ENCODE measurements at regions not wholly inside any gene's neighbourhood (a gene's known extent, or its start where the extent isn't known, plus 50 kb on each side); places are given as distances from the start of the nearest gene placed in this dataset.

- no peak for TF ChIP-seq CTCF (conservative IDR thresholded peaks at IDR 0.05)
- H2AFZ ChIP-seq (ENCODE audit: low read length), result no peak overlapping the region
- peaks cover 0 to 3% of the 10 kb centered on the region in 2 experiments; a peak in 1 of 4 replicates for H3K4me1 Mint-ChIP-seq
- no peak overlapping the region for H3K9ac ChIP-seq (ENCODE audit: extremely low read depth, insufficient read length, low read length)
- no peak overlapping the region for H3K4me2 ChIP-seq (ENCODE audit: insufficient read depth, insufficient read length, low read length)
- H3K18ac ChIP-seq (ENCODE audit: insufficient read length, low read depth, low read length), result no peak overlapping the region
- no peak overlapping the region for H4K8ac ChIP-seq (replicated peaks; ENCODE audit: insufficient read length, low read depth, low read length)
- H3K79me1 ChIP-seq (ENCODE audit: insufficient read depth, low read depth, low read length, poor library complexity, severe bottlenecking), result no peaks in the 10 kb centered on the region
- no peak overlapping the region for H3K4ac ChIP-seq (ENCODE audit: low read depth, low read length)
- no peak overlapping the region for H2BK15ac ChIP-seq (ENCODE audit: low read depth, low read length)
- H3K4me3 Mint-ChIP-seq, result no peak overlapping the region
- no peak overlapping the region for H2BK20ac ChIP-seq (ENCODE audit: low read depth, low read length, poor library complexity, severe bottlenecking)
- no peak overlapping the region for H3K27ac Mint-ChIP-seq
- no peak overlapping the region for H4K5ac ChIP-seq (ENCODE audit: insufficient read length, low read depth, low read length)
- H2AK5ac ChIP-seq (ENCODE audit: insufficient read length, low read length), result no peak overlapping the region
- H2BK12ac ChIP-seq (ENCODE audit: insufficient read length, low read depth, low read length), result no peak overlapping the region
- no peaks in the 10 kb centered on the region; a peak in 1 of 5 replicates for H3K9me3 Mint-ChIP-seq
- H2BK120ac ChIP-seq (ENCODE audit: low read depth, low read length, poor library complexity, severe bottlenecking), result no peak overlapping the region
- no peaks in the 10 kb centered on the region for H3K23me2 ChIP-seq (ENCODE audit: insufficient read length, low read depth, low read length, poor library complexity, severe bottlenecking)
- no peak overlapping the region for H3K14ac ChIP-seq (ENCODE audit: insufficient read depth, low read length)
- no peaks in the 10 kb centered on the region for H3K9me3 ChIP-seq (ENCODE audit: control insufficient read depth, low read depth, low read length)
- H3K36me3 Mint-ChIP-seq (ENCODE audit: insufficient read depth in 1 of 3, low read depth in 3 of 3), result no peaks in the 10 kb centered on the region
- no peaks in the 10 kb centered on the region for H3K4me1 ChIP-seq (ENCODE audit: insufficient read depth, low read length)
- no peak overlapping the region for H2BK5ac ChIP-seq (ENCODE audit: insufficient read length, low read length)
- no CpG with 5 or more reads among the region's 3 CpGs for WGBS (ENCODE audit: extremely low coverage, insufficient read length, low lambda C conversion rate)
- DNase-seq, result no peak
- H3K56ac ChIP-seq (ENCODE audit: insufficient read length, low read depth, low read length), result no peak overlapping the region
- H3T11ph ChIP-seq (ENCODE audit: low read length), result no peak overlapping the region
- H3K27ac ChIP-seq (ENCODE audit: insufficient read length, low read depth, low read length), result no peak overlapping the region
- peaks cover 91% of the 10 kb centered on the region for H3K27me3 Mint-ChIP-seq (ENCODE audit: low read depth)
- H4K91ac ChIP-seq (ENCODE audit: insufficient read length, low read depth, low read length), result no peak overlapping the region
- no peak overlapping the region for H3K23ac ChIP-seq (ENCODE audit: insufficient read length, low read depth, low read length)
- no peaks in the 10 kb centered on the region for H4K20me1 ChIP-seq (ENCODE audit: control insufficient read depth, insufficient read depth, insufficient read length)
- H3K27me3 ChIP-seq (ENCODE audit: insufficient read depth, low read length), result no peaks in the 10 kb centered on the region; the same call in 1 of the 2 replicates
- no peaks in the 10 kb centered on the region for H3K79me2 ChIP-seq (ENCODE audit: insufficient read depth, low read length)
Observed at GRCh38 chr2:120498121-120498520, 152.2 kb downstream of the INHBB start.

All from H9 (cell line).